ENCODE measurements at regions not wholly inside any gene's neighbourhood (a gene's known extent, or its start where the extent isn't known, plus 50 kb on each side); places are given as distances from the start of the nearest gene placed in this dataset.

- no peak for TF ChIP-seq CTCF (IDR thresholded peaks at IDR 0.05)
- no peak for TF ChIP-seq POLR2A (IDR thresholded peaks at IDR 0.05; ENCODE audit: low read depth)
- no peak for TF ChIP-seq EP300 (IDR thresholded peaks at IDR 0.05)
- no peak for TF ChIP-seq POLR2AphosphoS5 (IDR thresholded peaks at IDR 0.05)
Measured at GRCh38 chr17:77315551-77316190, 174.9 kb downstream of the SEC14L1 start.
